GM12878 (cell line): ENCODE measurements at regions not wholly inside any gene's neighbourhood (a gene's known extent, or its start where the extent isn't known, plus 50 kb on each side); places are given as distances from the start of the nearest gene placed in this dataset.

Experiments used
- ATAC-seq: fragments of 200-7000 bp; cut with Tn5 transposase; 3 replicates; pipeline ENCODE4 v1.9.1; 2020; ENCODE audit warnings: mild to moderate bottlenecking, moderate library complexity
- BruUV-seq: library from RNA; stranded (reverse); fragments of 400-500 nt; replicated peaks from 2 replicates; lab custom pipeline; 2021; lab: Mats Ljungman, UMichigan
- CTCF ChIA-PET: fragments of 300-600 bp; sonication (Branson Sonifier 250); formaldehyde crosslinking; extraction: SDS; loops from one replicate; lab custom pipeline; 2021; ENCODE audit warnings: inconsistent platforms; lab: Yijun Ruan, JAX
- POLR2A ChIA-PET: fragments of 350-600 bp; formaldehyde crosslinking; extraction: SDS; loops from one replicate; lab custom pipeline; 2021; ENCODE audit warnings: inconsistent platforms; lab: Charles Lee
- RAD21 ChIA-PET: fragments of 300-600 bp; sonication (Branson Sonifier 250); formaldehyde crosslinking; loops from one replicate; lab custom pipeline; 2023; ENCODE audit warnings: antibody characterized with exemption; ENCODE audit not compliant: unreplicated experiment; lab: Charles Lee
- SMC1A ChIA-PET: fragments of 300-600 bp; sonication (Branson Sonifier 250); formaldehyde crosslinking; loops from one replicate; lab custom pipeline; 2023; ENCODE audit not compliant: unreplicated experiment, uncharacterized antibody; lab: Charles Lee
- DNase-seq: peaks from one replicate; pipeline ENCODE4 v3.0.0-alpha.2; 2011; ENCODE audit warnings: low read depth, low spot score
- FAIRE-seq: peaks from 3 replicates; lab custom pipeline; 2011; peaks lifted over from hg19 to GRCh38; lab: Jason Lieb, UNC
- H2AFZ ChIP-seq: 2 replicates; pipeline ENCODE4 v1.6.0; 2011; ENCODE audit warnings: low read depth, low read length, control low read depth; ENCODE audit not compliant: control insufficient read depth
- H3K27ac ChIP-seq: 2 replicates; pipeline ENCODE4 v1.5.1; 2011; ENCODE audit warnings: control low read depth; ENCODE audit not compliant: control insufficient read depth, insufficient read depth
- H3K27me3 ChIP-seq, 2 experiments: replicated peaks in 1 of 2; 2 replicates each; pipeline versions ENCODE4 v1.6.0 to v1.6.1; 2011; ENCODE audit warnings: low read length in 1 of 2; ENCODE audit not compliant: control insufficient read depth in 2 of 2, insufficient read depth in 2 of 2
- H3K36me3 ChIP-seq, 2 experiments: 2 replicates each; pipeline ENCODE4 v1.5.1; 2011; ENCODE audit warnings: low read length in 1 of 2; ENCODE audit not compliant: control insufficient read depth in 2 of 2, insufficient read depth in 2 of 2
- H3K4me1 ChIP-seq: 2 replicates; pipeline ENCODE4 v1.6.1; 2011; ENCODE audit warnings: mild to moderate bottlenecking, low read length, moderate library complexity, mixed read lengths; ENCODE audit not compliant: control insufficient read depth, insufficient read depth
- H3K4me2 ChIP-seq: 2 replicates; pipeline ENCODE4 v1.6.0; 2011; ENCODE audit warnings: control low read depth; ENCODE audit not compliant: control insufficient read depth, insufficient read depth
- H3K4me3 ChIP-seq: fragments of 200-600 bp; sonication (generic); 2 replicates; pipeline ENCODE4 v1.5.1; 2016
- H3K79me2 ChIP-seq: 2 replicates; pipeline ENCODE4 v1.6.0; 2011; ENCODE audit warnings: low read length; ENCODE audit not compliant: control insufficient read depth, insufficient read depth
- H3K9ac ChIP-seq: 2 replicates; pipeline ENCODE4 v1.8.0; 2011; ENCODE audit warnings: low read length, control low read depth, mixed read lengths; ENCODE audit not compliant: control insufficient read depth, insufficient read depth
- H3K9me3 ChIP-seq: replicated peaks from 3 replicates; pipeline ENCODE4 v1.5.1; 2011; ENCODE audit warnings: mild to moderate bottlenecking, low read length; ENCODE audit not compliant: control insufficient read depth, insufficient read depth
- H4K20me1 ChIP-seq: 2 replicates; pipeline ENCODE4 v1.6.0; 2011; ENCODE audit not compliant: control insufficient read depth, insufficient read depth
- CBFB ChIP-seq: IDR thresholded peaks from 2 replicates; pipeline ENCODE4 v1.6.1; 2016; ENCODE audit warnings: antibody characterized with exemption, low read depth
- ESRRA ChIP-seq: IDR thresholded peaks from 2 replicates; pipeline ENCODE4 v1.6.1; 2012; ENCODE audit warnings: mild to moderate bottlenecking, low read length, improper control_type of control experiment
- FOXK2 ChIP-seq: fragments of 450-650 bp; IDR thresholded peaks from 2 replicates; pipeline ENCODE4 v1.6.1; 2017; ENCODE audit warnings: mild to moderate bottlenecking, moderate library complexity
- MEF2B ChIP-seq: fragments of 450-650 bp; IDR thresholded peaks from 2 replicates; pipeline ENCODE4 v1.6.1; 2018; ENCODE audit warnings: mild to moderate bottlenecking, moderate library complexity; ENCODE audit not compliant: partially characterized antibody, poor library complexity, severe bottlenecking
- MYB ChIP-seq: fragments of 150-350 bp; IDR thresholded peaks from 2 replicates; pipeline ENCODE4 v1.6.1; 2014; ENCODE audit warnings: mild to moderate bottlenecking, low read depth, low read length, borderline replicate concordance
- NRF1 ChIP-seq: conservative IDR thresholded peaks from 2 replicates; pipeline ENCODE4 v1.6.1; 2011; ENCODE audit warnings: mild to moderate bottlenecking, low read depth, low read length, improper control_type of control experiment
- RELA ChIP-seq: fragments of 450-650 bp; IDR thresholded peaks from 2 replicates; pipeline ENCODE4 v1.8.0; 2014; ENCODE audit warnings: borderline replicate concordance; ENCODE audit not compliant: partially characterized antibody
- WGBS: methylation state at CpG from one replicate; pipeline ENCODE4 v1.1.6; 2016; ENCODE audit warnings: low lambda C conversion rate; ENCODE audit not compliant: insufficient replicate concordance, insufficient coverage; ENCODE audit errors: missing lambda C conversion rate; 5-methylcytosine and 5-hydroxymethylcytosine counted together
- in situ Hi-C: fragments of 300-500 bp; cut with MboI; formaldehyde crosslinking; loops from 9 replicates; pipeline ENCODE4 v1.14.3; 2018; ENCODE audit warnings: mixed read lengths
- intact Hi-C: fragments of 100-400 bp; cut with micrococcal nuclease; formaldehyde crosslinking; loops from one replicate; pipeline ENCODE4 v1.14.2; 2022; ENCODE audit not compliant: unreplicated experiment
- TF ChIP-seq, protein P1 (sequence below): IDR thresholded peaks from 2 replicates; pipeline ENCODE4 v1.6.1; 2011; ENCODE audit warnings: mild to moderate bottlenecking, low read depth, low read length, moderate library complexity; ENCODE audit not compliant: insufficient replicate concordance

DNA sequence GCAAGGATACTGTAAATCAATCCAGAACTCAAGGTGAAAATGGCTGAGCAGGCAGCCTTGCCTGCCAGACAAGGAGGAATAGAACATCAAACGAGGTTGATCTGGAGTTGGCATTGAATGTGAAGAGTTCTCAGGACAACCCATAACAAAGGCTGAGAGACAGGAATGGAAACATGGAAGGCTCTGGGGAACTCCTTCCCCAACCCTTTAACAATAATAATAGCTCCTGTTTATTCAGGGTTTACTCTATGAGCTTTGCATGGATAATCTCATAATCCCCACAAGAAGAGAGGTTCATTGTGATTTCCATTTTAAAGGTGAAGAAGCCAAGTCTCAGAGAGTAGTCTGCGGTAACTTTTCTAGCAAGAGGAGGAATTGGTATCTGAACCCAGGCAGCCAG, 151.7 kb downstream of the SOD2 start (continued):
- TF ChIP-seq FOXK2 (no peak), MEF2B (no peak), RELA (no peak)
- TF ChIP-seq, protein P1, sequence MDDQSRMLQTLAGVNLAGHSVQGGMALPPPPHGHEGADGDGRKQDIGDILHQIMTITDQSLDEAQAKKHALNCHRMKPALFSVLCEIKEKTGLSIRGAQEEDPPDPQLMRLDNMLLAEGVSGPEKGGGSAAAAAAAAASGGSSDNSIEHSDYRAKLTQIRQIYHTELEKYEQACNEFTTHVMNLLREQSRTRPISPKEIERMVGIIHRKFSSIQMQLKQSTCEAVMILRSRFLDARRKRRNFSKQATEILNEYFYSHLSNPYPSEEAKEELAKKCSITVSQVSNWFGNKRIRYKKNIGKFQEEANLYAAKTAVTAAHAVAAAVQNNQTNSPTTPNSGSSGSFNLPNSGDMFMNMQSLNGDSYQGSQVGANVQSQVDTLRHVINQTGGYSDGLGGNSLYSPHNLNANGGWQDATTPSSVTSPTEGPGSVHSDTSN: no peak

DNA sequence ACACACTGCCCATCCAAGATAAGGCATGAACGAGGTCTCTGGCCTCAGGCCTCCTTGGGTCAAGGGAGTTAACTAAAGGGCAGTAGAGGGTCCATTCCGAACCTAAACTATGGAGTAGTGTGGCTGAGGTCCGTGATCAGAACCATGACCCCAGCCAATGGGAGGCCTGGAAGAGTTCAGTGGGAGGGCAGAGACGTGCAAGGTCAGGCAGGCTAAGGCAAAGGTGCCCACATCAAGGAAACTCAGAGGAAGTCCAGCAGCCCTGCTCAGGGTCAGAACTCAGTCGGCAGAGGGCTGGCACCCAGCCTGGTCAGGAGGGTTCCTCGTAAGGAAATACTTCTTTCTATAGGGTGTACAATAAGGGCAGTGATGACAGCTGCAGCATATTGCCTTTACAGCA, 152.2 kb downstream of the SOD2 start:
- CTCF ChIA-PET: no interaction called here
- FAIRE-seq: no peak

More for the DNA sequence above, 152.2 kb downstream of the SOD2 start:
- ChIA-PET POLR2A (no interaction called here), RAD21 (no interaction called here)
- Histone ChIP-seq H3K9me3 (no peaks in the 10 kb centered on the region), H3K27ac (no peak overlapping the region), H2AFZ (no peak overlapping the region), H3K36me3 (no peaks in the 10 kb centered on the region), H4K20me1 (no peaks in the 10 kb centered on the region), H3K27me3 (no peaks in the 10 kb centered on the region; a peak in 1 of 4 replicates), H3K4me3 (no peak overlapping the region), H3K9ac (no peak overlapping the region), H3K79me2 (no peaks in the 10 kb centered on the region)
- WGBS: 2% methylated on average over 6 of the region's 6 CpGs
- ATAC-seq (no peak), DNase-seq (no peak)
- BruUV-seq: no TSS peak
- in situ Hi-C loops: no loop called here
- intact Hi-C loops: no loop called here
- TF ChIP-seq CBFB (no peak), ESRRA (no peak), MYB (no peak), NRF1 (no peak)
- TF ChIP-seq, all 136 proteins: peak for 0
- SMC1A ChIA-PET: no interaction called here
- no peak overlapping the region for H3K4me2 ChIP-seq
- no peaks in the 10 kb centered on the region for H3K4me1 ChIP-seq
